Retinal pigment epithelial cell (primary cell): ENCODE measurements at regions not wholly inside any gene's neighbourhood (a gene's known extent, or its start where the extent isn't known, plus 50 kb on each side); places are given as distances from the start of the nearest gene placed in this dataset.

ENCODE experiments used
- DNase-seq: peaks from one replicate; pipeline ENCODE4 v3.0.0-alpha.2; 2010; ENCODE audit warnings: low read depth
- H3K4me3 ChIP-seq: 2 replicates; pipeline ENCODE4 v1.5.1; 2011; ENCODE audit warnings: mild to moderate bottlenecking, low read length, control low read depth, moderate library complexity
- CTCF ChIP-seq: conservative IDR thresholded peaks from 2 replicates; pipeline ENCODE4 v1.5.1; 2011; ENCODE audit warnings: low read depth, low read length, control low read depth, inconsistent platforms

DNA sequence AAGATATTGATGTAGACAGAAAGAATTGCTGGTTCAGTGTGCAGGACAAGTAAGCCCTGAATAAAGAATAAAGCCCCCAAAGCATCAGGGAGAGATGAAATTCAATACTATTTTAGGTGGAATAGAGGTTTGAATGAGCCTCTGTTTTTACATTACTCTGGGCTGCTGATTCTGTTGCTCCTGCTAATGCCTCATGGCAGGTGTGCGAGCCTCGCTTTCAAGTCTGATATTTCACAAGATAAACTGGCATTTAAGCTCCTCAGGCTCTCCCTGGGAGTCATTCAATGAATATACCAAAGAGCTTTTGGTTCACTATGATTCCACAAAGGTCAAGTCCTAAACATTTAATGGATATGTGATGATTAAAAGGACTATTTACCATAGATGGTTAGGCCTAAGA lies 601.0 kb upstream of the SLC39A10 start:
- no peak for TF ChIP-seq CTCF

DNA sequence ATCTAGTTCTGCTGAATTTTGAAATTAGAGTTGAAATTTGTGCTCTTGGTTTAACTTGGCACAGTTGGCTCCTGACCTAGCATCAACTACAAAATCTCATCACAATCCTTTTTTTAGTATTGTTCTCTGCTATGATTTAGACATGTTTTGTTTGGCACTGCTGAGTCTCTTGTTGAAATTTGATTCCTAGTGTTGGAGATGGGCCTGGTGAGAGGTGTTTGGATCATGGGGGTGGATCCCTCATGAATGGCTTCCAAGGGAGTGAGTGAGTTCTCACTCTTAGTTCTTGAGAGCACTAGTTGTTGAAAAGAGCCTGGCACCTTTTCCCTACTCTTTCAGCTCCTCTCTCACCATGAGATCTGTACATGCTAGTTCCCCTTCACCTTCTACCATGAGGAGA lies 605.6 kb upstream of the SLC39A10 start:
- H3K4me3 ChIP-seq: no peak overlapping the region
- no peak for DNase-seq
- no peak for TF ChIP-seq CTCF

More for the DNA sequence above, 601.0 kb upstream of the SLC39A10 start:
- no peak for DNase-seq
- H3K4me3 ChIP-seq: no peak overlapping the region

GRCh38 chr2:195049372-195050031 lies 607.5 kb upstream of the SLC39A10 start:
- H3K4me3 ChIP-seq: no peak overlapping the region
- no peak for DNase-seq
- TF ChIP-seq CTCF: no peak

DNA sequence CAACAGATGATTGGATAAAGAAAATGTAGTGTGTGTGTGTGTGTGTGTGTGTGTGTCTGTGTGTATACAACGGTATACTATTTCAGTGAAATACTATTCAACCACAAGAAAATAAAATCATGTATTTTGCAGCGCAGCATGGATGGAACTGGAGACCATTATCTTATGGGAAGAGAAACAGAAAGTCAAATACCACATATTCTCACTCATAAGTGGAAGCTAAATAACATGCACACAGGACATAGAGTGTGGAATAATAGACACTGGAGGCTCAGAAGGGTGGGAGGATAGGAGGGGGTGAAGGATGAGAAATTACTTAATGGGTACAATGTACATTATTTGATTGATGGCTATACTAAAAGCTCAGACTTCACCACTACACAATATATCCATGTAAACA lies 609.1 kb upstream of the SLC39A10 start:
- TF ChIP-seq CTCF: no peak
- DNase-seq: no peak
- no peak overlapping the region for H3K4me3 ChIP-seq

GRCh38 chr2:195044801-195045200 lies 612.2 kb upstream of the SLC39A10 start:
- H3K4me3 ChIP-seq: no peak overlapping the region
- TF ChIP-seq CTCF: no peak
- DNase-seq: no peak

GRCh38 chr2:195038153-195038552 lies 618.9 kb upstream of the SLC39A10 start:
- TF ChIP-seq CTCF: no peak
- H3K4me3 ChIP-seq: no peak overlapping the region
- DNase-seq: no peak

- TF ChIP-seq CTCF: no peak
- H3K4me3 ChIP-seq: no peak overlapping the region
- DNase-seq: no peak
Observed at GRCh38 chr2:195037045-195037444, 620.0 kb upstream of the SLC39A10 start.
